NCI-H2196 (cell line): ENCODE measurements at regions not wholly inside any gene's neighbourhood (a gene's known extent, or its start where the extent isn't known, plus 50 kb on each side); places are given as distances from the start of the nearest gene placed in this dataset.

Experiments
- DNase-seq: peaks from one replicate; lab custom pipeline; 2025; ENCODE audit not compliant: unreplicated experiment; lab: John Stamatoyannopoulos, UW

DNA sequence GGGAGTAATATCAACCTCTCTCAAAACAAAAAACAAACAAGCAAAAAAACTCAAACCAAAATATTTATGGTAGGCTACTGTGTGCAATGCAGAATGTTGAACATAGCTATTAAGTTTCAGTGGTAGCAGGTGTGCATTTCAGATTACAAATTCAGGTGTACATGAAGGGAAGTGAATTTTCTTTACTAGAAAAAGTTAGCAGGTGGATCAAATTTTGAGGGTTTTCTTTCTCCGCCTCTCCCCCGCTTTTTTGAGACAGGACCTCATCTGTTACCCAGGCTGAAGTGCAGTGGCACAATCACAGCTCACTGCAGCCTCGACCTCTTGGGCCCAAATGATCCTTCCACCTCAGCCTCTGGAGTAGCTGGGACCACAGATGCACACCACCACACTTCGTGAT, 109.7 kb upstream of the GOLIM4 start:
- DNase-seq: no peak

DNA sequence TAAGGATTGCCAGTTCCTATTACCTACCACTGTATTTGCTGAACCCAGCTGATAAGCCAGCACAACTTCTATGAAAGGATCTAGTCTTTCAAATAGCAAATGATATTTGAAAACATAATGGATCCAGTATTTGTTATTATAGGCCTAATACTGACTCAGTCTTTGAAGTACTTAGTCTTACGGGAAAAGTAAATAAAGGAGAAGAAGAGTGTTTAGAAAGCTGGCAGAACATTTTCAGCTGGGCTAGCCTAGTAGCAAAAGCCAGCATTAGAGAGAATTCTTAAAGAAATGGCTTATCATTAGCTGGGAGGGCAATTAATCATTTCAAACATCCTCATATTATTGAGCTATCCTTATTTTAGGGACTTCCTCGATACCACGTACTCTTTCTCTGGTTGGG, 101.4 kb upstream of the GOLIM4 start:
- no peak for DNase-seq

DNA sequence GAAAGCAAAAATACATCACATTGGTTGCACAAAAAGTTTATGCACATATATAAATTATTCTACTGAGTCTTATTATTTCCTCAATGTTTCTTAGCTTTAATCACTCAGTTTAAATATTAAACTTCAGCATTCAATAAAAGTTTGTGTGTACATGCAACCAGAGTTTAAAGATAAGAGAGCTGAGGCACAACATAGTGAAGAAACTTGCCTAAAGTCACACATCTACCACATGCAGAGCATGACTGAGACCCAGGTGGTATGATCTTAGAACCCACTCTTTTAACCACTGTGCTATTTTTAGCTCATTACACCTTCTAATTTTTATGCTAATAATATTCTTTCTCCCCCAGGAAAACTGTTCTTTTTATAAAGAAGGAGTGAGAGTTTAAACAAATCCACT, 96.1 kb upstream of the GOLIM4 start:
- DNase-seq: no peak

DNA sequence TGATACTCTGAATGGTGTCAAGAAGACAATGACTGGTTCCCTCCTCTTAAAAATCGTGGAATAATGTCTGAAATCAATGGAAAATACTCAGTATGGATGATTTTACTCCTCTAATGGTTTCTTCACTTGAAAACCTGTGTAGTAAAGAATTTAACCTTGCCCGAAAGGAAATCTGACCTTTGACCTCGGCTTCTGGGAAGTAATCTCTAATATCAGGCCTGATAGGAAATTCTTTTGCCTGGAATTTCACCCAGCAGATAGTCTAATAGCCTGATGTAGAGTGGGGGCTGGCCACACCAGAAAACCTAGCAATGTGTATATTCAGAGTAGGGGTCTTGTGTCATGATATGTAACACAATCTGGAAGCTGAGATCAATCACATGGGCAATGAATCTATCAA, 91.5 kb upstream of the GOLIM4 start:
- no peak for DNase-seq

DNA sequence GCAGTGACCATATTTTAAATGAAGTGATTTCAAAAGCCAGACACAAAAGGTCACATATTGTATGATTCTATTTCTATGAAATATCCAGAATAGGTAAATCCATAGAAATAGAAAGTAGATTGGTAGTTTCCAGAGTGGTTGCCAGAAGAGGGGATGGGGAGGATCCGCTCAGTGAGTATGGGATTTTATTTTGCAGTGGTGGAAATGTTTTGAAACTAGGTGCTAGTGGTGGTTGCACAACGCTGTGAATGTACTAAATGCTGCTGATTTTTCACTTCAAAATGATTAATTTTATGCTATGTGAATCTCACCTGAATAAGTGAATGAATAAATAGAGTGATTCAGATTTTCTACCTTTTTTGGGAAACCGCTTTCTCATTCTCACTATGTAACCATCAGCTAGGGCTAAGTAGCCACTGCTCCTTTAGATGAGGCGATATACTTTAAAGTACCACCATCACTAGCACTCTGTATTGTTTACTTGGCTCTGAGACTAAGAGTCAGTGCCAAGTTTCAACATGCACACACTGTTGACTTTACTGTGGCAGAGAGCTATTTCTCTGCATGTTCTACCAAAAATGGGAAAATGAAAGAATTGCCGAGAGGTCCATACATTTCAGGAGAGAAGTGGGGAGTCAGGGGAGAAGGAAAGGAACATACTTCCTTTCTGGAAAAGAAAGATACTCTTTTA, 90.7 kb upstream of the GOLIM4 start:
- no peak for DNase-seq

DNA sequence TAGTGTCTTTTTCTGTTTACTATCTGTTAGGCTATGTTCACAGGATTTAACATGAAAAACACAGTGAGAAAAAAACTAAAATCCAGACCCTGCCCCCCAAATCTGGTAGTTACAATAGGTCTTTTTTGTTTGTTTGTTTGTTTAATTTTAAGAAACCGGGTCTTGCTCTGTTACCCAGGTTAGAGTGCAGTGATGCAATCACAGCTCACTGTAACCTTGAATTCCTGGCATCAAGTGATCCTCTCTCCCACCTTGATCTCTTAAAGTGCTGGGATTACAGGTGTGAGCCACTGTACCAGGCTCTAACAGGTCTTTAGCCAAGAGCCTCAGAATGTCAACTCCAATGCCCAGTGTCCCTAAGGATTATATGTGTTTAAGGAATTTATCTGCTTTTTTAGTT, 88.0 kb upstream of the GOLIM4 start:
- DNase-seq: no peak

DNA sequence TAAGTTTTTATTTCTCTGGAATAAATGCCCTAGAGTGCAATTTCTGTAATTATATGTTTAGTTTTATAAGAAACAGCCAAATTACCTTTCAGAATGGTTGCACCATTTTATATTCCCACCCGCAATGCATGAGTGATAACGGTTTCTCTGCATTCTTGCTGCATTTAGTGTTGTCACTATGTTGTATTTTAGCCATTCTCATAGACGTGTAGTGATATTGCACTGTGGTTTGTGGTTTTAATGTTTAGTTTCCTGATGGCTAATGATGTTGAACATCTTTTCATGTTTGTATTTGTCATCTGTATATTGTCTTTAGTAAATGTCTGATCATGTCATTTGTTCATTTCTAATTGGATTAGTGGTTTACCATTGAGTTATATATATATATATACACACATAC, 73.0 kb upstream of the GOLIM4 start:
- no peak for DNase-seq

DNA sequence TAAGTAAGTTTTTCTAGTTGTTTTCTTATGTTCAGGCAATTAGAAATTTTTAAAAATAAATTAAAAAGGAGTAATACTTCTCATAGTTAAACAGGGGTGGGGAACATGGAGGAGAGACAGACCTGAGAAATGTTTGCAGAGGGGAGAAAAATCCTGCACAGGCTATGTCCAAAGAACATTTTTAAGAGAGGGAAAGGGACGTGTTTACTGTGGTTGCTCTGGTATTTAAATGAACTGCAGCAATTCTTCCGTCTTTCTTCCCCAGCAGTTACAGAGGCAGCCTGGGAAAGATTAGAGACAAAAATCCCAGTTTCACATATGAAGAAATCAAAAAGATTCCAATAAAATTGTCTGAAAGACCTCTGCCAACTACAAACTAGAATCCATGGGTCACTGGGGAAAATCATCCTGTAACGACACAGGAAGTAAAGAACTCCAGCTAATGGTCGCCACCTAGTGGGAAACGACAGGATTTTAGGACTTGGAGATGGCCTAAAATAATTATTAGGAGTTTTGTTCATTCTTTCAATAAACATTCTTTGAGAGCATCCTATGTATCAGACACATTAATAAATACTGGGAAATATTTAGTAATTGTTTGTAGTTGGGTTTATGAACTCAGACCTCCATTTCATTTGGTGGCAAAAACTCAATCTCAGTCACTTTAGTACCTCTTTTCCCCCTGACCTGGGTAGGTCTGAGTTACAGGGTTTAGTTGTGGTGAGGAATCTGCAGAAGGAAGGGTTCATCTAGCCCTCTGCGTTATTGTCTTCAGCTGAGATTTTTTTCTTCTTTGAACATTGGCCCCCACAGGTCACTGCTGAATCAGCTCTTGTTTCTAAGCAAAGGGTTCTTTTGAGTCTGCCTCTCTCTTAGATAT, 69.9 kb upstream of the GOLIM4 start:
- peak; percentile 83 for DNase-seq

DNA sequence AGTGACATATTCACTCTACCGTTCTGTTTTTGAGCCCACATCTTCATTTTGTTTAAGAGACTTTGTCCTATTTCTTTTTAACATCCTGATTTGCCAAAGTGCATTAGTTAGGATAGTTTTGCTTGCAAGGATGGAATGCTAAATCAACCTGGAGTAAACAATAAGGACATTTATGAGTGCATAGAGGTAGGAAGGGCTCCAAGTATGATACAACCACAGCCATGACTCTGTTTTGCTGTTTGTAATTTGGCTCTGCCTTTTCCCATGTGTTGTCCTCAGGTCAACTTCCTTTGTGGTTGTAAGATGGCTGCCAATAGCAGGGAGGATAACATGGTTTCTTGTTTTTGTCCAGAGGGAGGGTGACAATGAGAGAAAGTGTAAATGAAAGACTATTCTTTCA, 66.4 kb upstream of the GOLIM4 start:
- no peak for DNase-seq

DNA sequence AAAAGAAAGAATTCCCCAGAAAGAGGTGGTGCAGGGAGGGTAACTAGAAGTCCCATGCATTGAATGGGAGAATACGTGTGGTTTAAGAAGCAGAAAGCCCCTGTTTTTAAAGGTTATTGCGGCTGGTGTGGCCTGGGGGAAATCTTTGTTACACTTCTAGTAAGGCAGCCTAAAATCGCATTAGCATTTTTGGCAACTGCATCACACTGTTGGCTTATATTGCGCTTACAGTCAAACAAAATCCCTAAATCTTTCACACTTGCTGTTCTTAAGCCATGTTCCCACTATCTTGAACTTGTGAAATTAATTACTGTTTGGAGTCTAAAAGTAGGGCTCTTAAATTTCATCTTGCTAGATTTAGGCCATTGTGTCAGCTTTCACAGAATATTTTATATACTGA, 66.0 kb upstream of the GOLIM4 start:
- DNase-seq: no peak

DNA sequence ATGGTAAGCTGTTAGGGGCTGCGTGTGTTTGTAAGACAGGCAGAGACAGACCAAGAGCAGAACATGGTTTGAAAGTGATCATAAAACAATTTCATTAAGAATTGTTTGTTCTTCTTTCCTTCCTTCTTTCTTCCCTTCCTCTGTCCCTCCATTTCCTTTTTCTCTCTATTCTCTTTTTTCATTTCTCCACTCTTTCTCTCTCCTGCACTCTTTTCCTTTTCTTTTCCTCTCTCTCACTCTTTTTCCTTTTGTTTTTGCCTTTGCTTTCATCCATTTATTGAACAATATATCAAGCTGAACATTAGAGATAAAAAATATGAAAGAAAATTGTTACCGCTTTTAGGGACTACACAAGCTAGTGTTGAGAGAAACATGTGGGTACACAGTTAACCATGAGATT, 62.2 kb upstream of the GOLIM4 start:
- no peak for DNase-seq

DNA sequence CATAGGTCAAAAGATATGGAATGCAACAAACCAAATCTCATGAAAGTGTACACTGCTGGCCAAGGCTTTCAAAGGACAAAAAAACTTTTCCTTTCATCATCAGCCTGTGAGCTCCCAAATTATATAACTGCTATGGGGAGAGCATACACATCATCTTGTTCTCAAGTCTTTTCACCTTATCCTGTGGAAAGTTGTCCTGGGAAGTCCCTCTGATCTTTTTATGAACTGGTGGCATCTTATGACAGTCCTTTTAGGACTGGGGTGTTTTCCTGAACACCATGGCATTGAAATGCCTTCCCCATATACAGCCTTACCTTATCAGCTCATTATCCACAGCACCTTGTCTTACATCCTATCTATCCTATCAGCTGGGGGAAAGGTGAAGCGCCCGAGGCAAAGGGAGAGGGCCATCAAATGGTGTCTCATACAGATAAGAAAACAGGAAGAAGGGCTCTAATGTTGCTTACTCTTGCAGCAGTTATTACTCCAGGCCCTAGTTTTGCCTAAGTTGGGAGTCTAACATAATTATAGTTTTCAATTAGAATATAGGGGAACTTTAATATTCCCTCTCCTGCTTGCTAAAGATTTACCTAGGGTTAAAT, 61.5 kb upstream of the GOLIM4 start:
- DNase-seq: no peak

DNA sequence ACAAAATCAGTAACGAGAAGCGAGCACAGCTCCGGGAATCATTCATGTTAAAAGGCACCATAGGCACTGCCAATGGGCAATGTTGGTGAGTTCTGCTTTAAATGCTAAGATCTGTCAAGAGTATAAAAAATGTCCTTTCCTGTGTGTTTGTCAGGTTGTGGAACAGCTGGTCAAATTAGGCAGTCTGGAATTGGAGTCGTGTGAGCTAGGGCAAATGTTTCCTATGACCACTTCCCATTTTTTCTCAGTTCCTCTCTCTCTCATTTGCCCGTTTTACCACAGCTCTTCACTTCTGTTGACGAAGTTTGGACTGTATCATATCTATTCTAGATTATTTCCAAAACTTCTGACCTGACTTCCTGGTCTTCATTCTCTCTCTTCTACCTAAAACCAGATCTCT, 60.8 kb upstream of the GOLIM4 start:
- DNase-seq: no peak

DNA sequence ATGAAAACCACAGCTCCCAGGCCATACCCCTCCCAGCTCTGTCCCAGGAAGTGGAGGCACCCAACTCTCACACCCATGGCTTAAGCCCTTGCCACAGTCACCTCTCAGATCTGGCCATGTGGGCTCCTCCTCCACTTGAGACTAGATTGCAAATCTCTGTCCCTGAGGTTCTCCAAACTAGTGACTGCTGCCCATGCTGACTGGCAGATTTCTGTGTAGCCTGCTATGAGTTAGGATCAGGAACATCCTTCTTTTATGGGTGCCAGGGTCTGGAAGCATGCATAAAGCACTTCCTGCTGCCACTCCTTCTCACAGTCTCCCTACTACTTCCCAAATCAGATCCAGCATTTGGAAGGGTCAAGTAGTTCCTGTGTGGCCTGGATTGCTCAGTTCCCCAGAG, 59.6 kb upstream of the GOLIM4 start:
- no peak for DNase-seq

DNA sequence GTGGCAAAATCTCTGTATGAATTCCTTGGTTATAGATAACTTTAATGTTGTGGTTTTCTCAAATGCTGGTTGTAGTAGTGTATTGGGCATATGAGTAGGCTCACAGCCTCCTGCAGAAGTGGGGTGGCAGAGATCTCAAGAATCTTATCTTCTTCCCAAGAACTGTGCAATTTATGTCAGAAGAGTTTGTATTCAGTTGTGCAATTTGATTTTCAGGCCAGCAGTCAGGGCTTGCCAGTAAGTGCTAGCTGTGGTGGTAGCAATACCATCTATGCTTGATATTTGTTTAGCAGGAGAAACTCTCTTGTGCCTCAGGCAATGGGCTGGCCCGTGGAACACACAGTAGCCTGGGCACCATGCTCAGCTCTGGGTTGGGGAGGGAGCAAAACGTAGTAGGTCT, 58.4 kb upstream of the GOLIM4 start:
- DNase-seq: no peak

DNA sequence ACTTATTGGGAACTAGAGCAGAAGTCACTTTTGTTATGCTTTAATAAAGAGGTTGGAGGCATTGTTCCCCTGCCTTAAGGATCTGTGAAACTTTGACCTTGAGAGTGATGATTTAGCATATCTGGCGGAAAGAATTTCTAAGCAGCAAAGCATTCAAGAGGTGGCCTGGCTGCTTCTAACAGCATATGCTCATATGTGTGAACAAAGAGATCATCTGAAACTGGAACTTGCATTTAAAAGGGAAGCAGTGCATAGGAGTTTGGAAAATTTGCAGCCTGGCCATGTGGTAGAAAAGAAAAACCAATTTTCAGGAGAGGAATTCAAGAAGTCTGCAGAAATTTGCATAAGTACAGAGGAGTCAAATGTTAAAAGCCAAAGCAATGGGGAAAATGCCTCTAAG, 56.4 kb upstream of the GOLIM4 start:
- DNase-seq: no peak
